GM19240 (cell line): ENCODE measurements at regions not wholly inside any gene's neighbourhood (a gene's known extent, or its start where the extent isn't known, plus 50 kb on each side); places are given as distances from the start of the nearest gene placed in this dataset.

ENCODE experiments used
- DNase-seq: peaks from one replicate; pipeline ENCODE4 v3.0.0; 2011; ENCODE audit warnings: low spot score; ENCODE audit not compliant: insufficient read length

- DNase-seq: no peak
Observed at GRCh38 chr14:98721061-98721460, 550.9 kb downstream of the BCL11B start.

GRCh38 chr14:98724734-98725133 lies 547.3 kb downstream of the BCL11B start:
- no peak for DNase-seq

DNA sequence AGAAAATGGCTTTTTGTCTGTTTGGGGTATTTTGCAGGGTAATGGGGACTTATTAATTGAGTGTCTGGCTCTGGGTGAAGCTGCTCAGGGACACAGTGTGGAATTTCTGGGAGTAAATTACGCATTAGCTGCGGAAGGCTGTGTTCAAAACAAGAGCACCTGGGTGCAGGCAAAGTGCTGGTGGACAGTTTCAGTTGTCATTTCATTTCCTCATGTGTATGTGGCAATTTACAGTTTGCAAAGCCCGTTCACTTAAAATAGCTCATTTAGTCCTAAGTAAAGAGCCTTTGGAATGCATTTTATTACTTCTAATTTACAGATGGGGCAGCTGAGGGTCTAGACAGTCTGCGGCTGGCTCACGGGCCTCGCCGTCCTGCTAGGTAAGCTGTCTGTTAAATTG lies 546.8 kb downstream of the BCL11B start:
- DNase-seq: no peak

DNA sequence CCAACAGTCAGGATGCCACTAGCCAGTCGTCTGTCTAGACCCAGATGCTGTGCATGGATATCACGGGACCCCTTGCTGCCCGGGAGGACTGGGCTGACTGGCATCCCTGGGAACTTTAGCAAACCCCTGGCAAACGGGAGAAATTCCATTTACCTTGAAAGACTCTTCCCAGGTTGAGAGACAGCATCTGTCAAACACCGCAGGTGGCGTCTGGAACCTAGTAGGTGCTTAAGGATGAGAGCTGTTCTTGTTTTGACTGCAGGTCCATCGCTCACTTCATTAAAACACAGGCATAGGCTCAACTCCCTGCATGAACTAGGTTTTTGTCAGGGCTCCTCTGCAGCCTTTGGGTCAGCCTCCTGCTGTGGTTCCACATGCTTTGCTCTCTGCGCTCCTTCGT lies 546.3 kb downstream of the BCL11B start:
- no peak for DNase-seq

GRCh38 chr14:98726585-98727405 lies 545.2 kb downstream of the BCL11B start:
- DNase-seq: no peak

DNA sequence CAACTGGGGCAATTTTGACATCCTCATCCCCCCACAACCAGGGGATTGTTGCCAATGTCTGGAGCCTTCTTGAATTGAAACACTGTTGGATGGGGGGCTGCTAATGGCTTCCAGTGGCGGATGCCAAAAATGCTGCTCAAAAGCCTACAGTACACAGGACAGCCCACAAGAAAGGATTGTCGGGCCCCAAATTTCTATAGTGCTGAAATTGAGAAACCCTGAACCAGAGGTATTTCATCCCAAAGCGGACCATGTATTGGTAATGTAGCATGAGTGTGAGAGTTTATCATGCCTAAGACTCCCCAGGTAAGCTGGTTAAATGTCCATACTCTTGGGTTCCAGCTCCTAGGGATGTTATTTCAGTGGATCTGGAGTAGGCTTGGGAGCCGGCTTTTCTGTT lies 544.0 kb downstream of the BCL11B start:
- DNase-seq: no peak

- DNase-seq: no peak
Observed at GRCh38 chr14:98728836-98729235, 543.2 kb downstream of the BCL11B start.

- no peak for DNase-seq
Observed at GRCh38 chr14:98731286-98731685, 540.7 kb downstream of the BCL11B start.

GRCh38 chr14:98731701-98732100 lies 540.3 kb downstream of the BCL11B start:
- DNase-seq: no peak

- DNase-seq: no peak
Observed at GRCh38 chr14:98733536-98733935, 538.5 kb downstream of the BCL11B start.

DNA sequence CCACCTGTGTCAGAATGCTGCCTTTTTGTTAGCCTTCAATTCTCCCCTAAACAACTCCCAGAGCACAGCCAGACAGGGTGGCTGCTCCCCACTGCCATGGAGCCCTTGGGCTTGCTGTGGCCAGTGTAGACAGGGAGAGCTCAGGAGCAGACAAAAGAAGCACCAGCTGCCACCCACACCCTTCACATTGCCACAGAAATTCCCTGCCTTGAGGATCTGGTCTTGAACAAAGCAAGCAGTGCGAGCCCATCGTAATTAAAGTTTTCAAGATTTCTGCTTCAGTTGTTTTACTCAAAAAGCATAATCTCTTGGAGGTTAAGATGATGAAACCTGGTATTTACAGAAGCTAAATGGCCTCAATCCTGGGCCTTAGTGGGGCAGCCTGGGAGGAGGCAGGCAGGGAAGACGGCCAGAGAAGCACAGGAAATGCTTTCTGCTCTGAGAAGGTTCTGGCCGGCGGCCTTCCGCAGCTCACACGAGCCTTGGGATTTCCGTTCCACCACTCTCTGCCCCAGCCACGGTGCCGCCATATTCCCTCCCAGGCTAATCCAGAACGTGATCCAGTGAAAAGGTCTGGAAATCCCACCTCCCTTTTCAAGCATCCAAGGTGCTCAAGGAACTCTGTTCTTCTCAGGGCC lies 535.2 kb downstream of the BCL11B start:
- no peak for DNase-seq

DNA sequence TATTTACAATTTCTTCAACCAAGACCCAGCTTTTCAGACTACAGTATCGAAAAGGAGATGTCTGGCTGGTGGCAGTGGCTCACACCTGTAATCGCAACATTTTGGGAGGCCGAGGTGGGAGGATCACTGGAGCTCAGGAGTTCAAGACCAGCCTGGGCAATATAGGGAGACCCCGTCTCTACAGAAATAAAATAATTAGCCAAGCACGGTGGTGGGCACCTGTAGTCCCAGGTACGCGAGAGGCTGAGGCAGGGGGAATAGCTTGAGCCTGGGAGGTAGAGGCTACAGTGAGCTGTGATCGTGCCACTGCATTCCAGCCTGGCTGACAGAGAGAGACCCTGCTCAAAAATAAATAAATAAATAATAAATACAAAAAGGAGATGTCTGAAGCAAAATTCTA lies 530.5 kb downstream of the BCL11B start:
- DNase-seq: no peak

DNA sequence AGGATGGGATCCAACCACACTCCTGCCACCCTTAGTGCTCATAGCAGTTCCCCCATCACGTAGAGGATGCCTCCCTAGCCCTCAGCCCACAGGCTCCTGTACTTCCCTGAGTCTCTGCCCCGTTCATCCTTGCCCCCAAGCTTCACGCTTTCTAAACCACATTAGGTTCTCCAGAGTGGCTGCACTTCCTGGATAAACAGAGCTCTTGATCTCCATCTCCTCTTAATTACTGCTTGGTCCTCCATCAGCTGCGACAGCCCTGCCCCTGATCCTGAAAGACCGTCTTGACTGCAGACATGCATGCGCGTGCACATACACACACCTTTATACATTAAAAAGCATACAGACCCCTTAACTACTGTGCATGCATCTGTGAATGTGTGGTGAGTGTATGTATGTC lies 530.0 kb downstream of the BCL11B start:
- DNase-seq: no peak

GRCh38 chr14:98743536-98743935 lies 528.5 kb downstream of the BCL11B start:
- DNase-seq: no peak

- no peak for DNase-seq
Observed at GRCh38 chr14:98748966-98749365, 523.0 kb downstream of the BCL11B start.

DNA sequence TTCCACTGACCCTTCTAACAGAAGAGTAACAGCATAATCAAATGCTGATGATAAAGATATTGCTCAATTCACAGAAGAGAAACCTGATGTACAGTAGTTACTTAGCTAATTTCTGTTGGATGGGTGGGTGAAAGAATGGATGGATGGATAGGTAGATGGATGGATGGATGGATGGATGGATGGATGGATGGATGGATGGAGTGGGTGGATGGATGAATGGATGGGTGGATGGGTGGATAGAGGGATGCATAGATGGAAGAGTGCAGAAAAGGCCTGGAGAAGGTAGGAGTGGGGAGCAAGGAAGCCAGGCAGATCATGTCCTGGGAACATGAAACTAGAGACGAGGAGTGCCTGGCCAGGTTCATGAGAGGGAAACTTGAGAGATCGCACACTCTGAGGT lies 520.9 kb downstream of the BCL11B start:
- no peak for DNase-seq

GRCh38 chr14:98752660-98753059 lies 519.3 kb downstream of the BCL11B start:
- DNase-seq: no peak

GRCh38 chr14:98754343-98755020 lies 517.5 kb downstream of the BCL11B start:
- no peak for DNase-seq

- no peak for DNase-seq
Observed at GRCh38 chr14:98756749-98757148, 515.2 kb downstream of the BCL11B start.

DNA sequence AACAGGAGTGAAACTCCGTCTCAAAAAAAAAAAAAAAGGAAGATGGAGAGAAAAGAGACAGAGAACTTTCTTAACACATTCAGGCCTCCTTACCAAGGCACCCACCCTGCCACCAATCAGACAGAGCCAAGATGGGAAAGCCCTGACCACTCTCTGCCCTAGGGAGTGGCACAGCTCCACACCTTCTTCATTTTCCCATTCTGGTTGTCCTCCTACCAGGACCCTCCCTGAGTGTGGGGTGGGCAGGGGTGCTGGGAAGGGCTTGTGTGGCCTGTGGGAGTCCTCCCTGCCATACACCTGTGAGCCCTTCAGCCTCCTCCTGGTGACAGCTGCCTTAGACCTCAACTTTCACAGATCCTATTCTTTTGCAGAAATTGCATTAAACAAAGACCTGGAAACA lies 513.6 kb downstream of the BCL11B start:
- no peak for DNase-seq

DNA sequence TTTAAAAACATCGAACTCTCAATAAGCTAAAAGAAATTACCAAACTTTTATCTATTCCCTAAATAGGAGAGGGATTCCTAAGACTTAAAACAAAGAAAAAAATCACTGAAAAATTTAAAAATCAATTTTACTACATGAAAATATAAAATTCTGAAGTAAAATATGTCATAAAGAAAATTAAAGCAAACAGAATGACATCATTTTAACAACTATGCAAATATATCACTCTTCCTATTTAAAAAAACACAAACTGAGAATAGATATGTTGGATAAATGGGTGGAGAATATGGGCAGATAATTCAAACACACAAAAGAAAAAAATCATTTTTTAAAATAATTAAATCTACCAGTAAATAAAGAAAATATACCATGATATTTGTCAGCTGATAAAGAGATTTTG lies 510.0 kb downstream of the BCL11B start:
- DNase-seq: no peak

- no peak for DNase-seq
Observed at GRCh38 chr14:98766818-98767217, 505.2 kb downstream of the BCL11B start.

- no peak for DNase-seq
Observed at GRCh38 chr14:98769326-98769725, 502.7 kb downstream of the BCL11B start.
